ENCODE measurements at regions not wholly inside any gene's neighbourhood (a gene's known extent, or its start where the extent isn't known, plus 50 kb on each side); places are given as distances from the start of the nearest gene placed in this dataset.

GRCh38 chr13:53672005-53672404 lies 643.4 kb downstream of the OLFM4 start:
- H3K9ac ChIP-seq, result no peak overlapping the region
- Mint-ChIP-seq H3K27ac (no peak overlapping the region), H3K9me3 (no peaks in the 10 kb centered on the region), H3K4me1 (no peaks in the 10 kb centered on the region), H3K4me3 (no peak overlapping the region), H3K36me3 (no peaks in the 10 kb centered on the region), H3K27me3 (ENCODE audit: insufficient read depth, low read depth) (no peaks in the 10 kb centered on the region)
- no peaks in the 10 kb centered on the region for H4K20me1 ChIP-seq (ENCODE audit: low read depth)
- DNase-seq (ENCODE audit: low spot score), result no peak
- H3K4me3 ChIP-seq, result no peak overlapping the region
- H3K79me2 ChIP-seq (ENCODE audit: low read depth), result no peaks in the 10 kb centered on the region
- no peaks in the 10 kb centered on the region for H3K36me3 ChIP-seq
- no peaks in the 10 kb centered on the region for H3K27me3 ChIP-seq
- H2AFZ ChIP-seq (replicated peaks), result no peak overlapping the region
- no peak overlapping the region for H3K4me2 ChIP-seq
- no peaks in the 10 kb centered on the region for H3K9me3 ChIP-seq (ENCODE audit: low read depth)
- TF ChIP-seq CTCF (IDR thresholded peaks at IDR 0.05) (no peak), EZH2phosphoT487 (IDR thresholded peaks at IDR 0.05) (no peak), EZH2 (IDR thresholded peaks at IDR 0.05) (no peak)
- no peaks in the 10 kb centered on the region for H3K4me1 ChIP-seq
- no peak overlapping the region for H3K27ac ChIP-seq
- no peaks in the 10 kb centered on the region for H3F3A ChIP-seq (ENCODE audit: low read depth)

- H3K27me3 ChIP-seq, result no peaks in the 10 kb centered on the region
- no peak overlapping the region for H2AFZ ChIP-seq (replicated peaks)
- no peaks in the 10 kb centered on the region for H3K9me3 ChIP-seq (ENCODE audit: low read depth)
- TF ChIP-seq EZH2phosphoT487 (IDR thresholded peaks at IDR 0.05) (no peak), EZH2 (IDR thresholded peaks at IDR 0.05) (no peak), CTCF (IDR thresholded peaks at IDR 0.05) (no peak)
- Mint-ChIP-seq H3K27ac (no peak overlapping the region), H3K4me3 (no peak overlapping the region), H3K27me3 (ENCODE audit: insufficient read depth, low read depth) (peaks cover 2% of the 10 kb centered on the region), H3K4me1 (no peaks in the 10 kb centered on the region), H3K36me3 (no peaks in the 10 kb centered on the region), H3K9me3 (peaks cover 10% of the 10 kb centered on the region)
- no peak overlapping the region for H3K4me2 ChIP-seq
- H3K36me3 ChIP-seq, result no peaks in the 10 kb centered on the region
- H3K79me2 ChIP-seq (ENCODE audit: low read depth), result no peaks in the 10 kb centered on the region
- H4K20me1 ChIP-seq (ENCODE audit: low read depth), result no peaks in the 10 kb centered on the region
- DNase-seq (ENCODE audit: low spot score), result no peak
- H3F3A ChIP-seq (ENCODE audit: low read depth), result no peaks in the 10 kb centered on the region
- no peaks in the 10 kb centered on the region for H3K4me1 ChIP-seq
- H3K4me3 ChIP-seq, result no peak overlapping the region
- no peak overlapping the region for H3K9ac ChIP-seq
- H3K27ac ChIP-seq, result no peak overlapping the region
Measured at GRCh38 chr13:53683146-53683545, 654.5 kb downstream of the OLFM4 start.

- no peak overlapping the region for H3K4me3 Mint-ChIP-seq
- peaks cover 2% of the 10 kb centered on the region for H3K27me3 Mint-ChIP-seq (ENCODE audit: insufficient read depth, low read depth)
- Histone ChIP-seq H3K4me1 (no peaks in the 10 kb centered on the region), H3K79me2 (ENCODE audit: low read depth) (no peaks in the 10 kb centered on the region), H3F3A (ENCODE audit: low read depth) (no peaks in the 10 kb centered on the region), H3K27me3 (no peaks in the 10 kb centered on the region), H4K20me1 (ENCODE audit: low read depth) (no peaks in the 10 kb centered on the region), H3K9ac (no peak overlapping the region), H2AFZ (replicated peaks) (no peak overlapping the region), H3K4me2 (no peak overlapping the region), H3K27ac (no peak overlapping the region), H3K4me3 (no peak overlapping the region), H3K36me3 (no peaks in the 10 kb centered on the region), H3K9me3 (ENCODE audit: low read depth) (no peaks in the 10 kb centered on the region)
- H3K36me3 Mint-ChIP-seq, result no peaks in the 10 kb centered on the region
- H3K4me1 Mint-ChIP-seq, result no peaks in the 10 kb centered on the region
- no peak for TF ChIP-seq EZH2phosphoT487 (IDR thresholded peaks at IDR 0.05)
- TF ChIP-seq EZH2 (IDR thresholded peaks at IDR 0.05), result no peak
- no peak for TF ChIP-seq CTCF (IDR thresholded peaks at IDR 0.05)
- H3K27ac Mint-ChIP-seq, result no peak overlapping the region
- no peak for DNase-seq (ENCODE audit: low spot score)
- peaks cover 10% of the 10 kb centered on the region for H3K9me3 Mint-ChIP-seq
Measured at GRCh38 chr13:53683608-53684007, 655.0 kb downstream of the OLFM4 start.
